A673 (cell line): ENCODE measurements at regions not wholly inside any gene's neighbourhood (a gene's known extent, or its start where the extent isn't known, plus 50 kb on each side); places are given as distances from the start of the nearest gene placed in this dataset.

Experiments used
- BruUV-seq: library from RNA; stranded (reverse); fragments of 400-500 nt; replicated peaks from 2 replicates; lab custom pipeline; 2021; lab: Mats Ljungman, UMichigan
- CTCF ChIA-PET: fragments of 300-600 bp; sonication (Branson Sonifier 250); formaldehyde crosslinking; loops from one replicate; lab custom pipeline; 2022; ENCODE audit warnings: antibody characterized with exemption; lab: Charles Lee
- POLR2A ChIA-PET: fragments of 300-600 bp; sonication (Branson Sonifier 250); formaldehyde crosslinking; loops from one replicate; lab custom pipeline; 2022; ENCODE audit warnings: antibody characterized with exemption; ENCODE audit not compliant: low non-redundant PET; lab: Charles Lee
- DNase-seq: peaks from one replicate; pipeline ENCODE4 v3.0.0-alpha.2; 2015; ENCODE audit warnings: low spot score
- H3K27ac ChIP-seq: fragments of 200-600 bp; sonication (generic); 2 replicates; pipeline ENCODE4 v1.5.1; 2016; ENCODE audit warnings: mixed run types, low read depth, mild to moderate bottlenecking, mixed read lengths, antibody characterized with exemption, low read length; ENCODE audit not compliant: poor library complexity, severe bottlenecking
- H3K27me3 ChIP-seq: fragments of 200-600 bp; sonication (generic); replicated peaks from 2 replicates; pipeline ENCODE4 v1.6.1; 2017; ENCODE audit warnings: mixed run types, low read depth, mild to moderate bottlenecking, mixed read lengths, antibody characterized with exemption, low read length; ENCODE audit not compliant: insufficient read depth, poor library complexity
- H3K36me3 ChIP-seq: fragments of 200-600 bp; sonication (generic); 2 replicates; pipeline ENCODE4 v1.6.1; 2016; ENCODE audit warnings: mixed run types, mild to moderate bottlenecking, mixed read lengths, antibody characterized with exemption, low read length; ENCODE audit not compliant: insufficient read depth, poor library complexity, severe bottlenecking
- H3K4me1 ChIP-seq: fragments of 200-600 bp; sonication (generic); 2 replicates; pipeline ENCODE4 v1.6.1; 2017; ENCODE audit warnings: mixed run types, mild to moderate bottlenecking, mixed read lengths, antibody characterized with exemption, low read length; ENCODE audit not compliant: insufficient read depth, poor library complexity, severe bottlenecking
- H3K4me3 ChIP-seq: fragments of 200-600 bp; sonication (generic); 2 replicates; pipeline ENCODE4 v1.5.1; 2016; ENCODE audit warnings: low read depth, mixed run types, mild to moderate bottlenecking, mixed read lengths, low read length; ENCODE audit not compliant: poor library complexity, severe bottlenecking
- H3K9me3 ChIP-seq: fragments of 200-600 bp; sonication (generic); 2 replicates; pipeline ENCODE4 v1.6.1; 2016; ENCODE audit warnings: mixed run types, low read depth, mild to moderate bottlenecking, mixed read lengths, antibody characterized with exemption, low read length; ENCODE audit not compliant: poor library complexity, severe bottlenecking
- EZH2 ChIP-seq: fragments of 200-600 bp; sonication (generic); IDR thresholded peaks from 2 replicates; pipeline ENCODE4 v1.6.1; 2017; ENCODE audit warnings: borderline replicate concordance, low read depth, mild to moderate bottlenecking, mixed read lengths, antibody characterized with exemption, low read length; ENCODE audit not compliant: poor library complexity, severe bottlenecking
- intact Hi-C: fragments of 100-400 bp; cut with micrococcal nuclease; formaldehyde crosslinking; loops from one replicate; pipeline ENCODE4 v1.10.0; 2022; ENCODE audit not compliant: unreplicated experiment
- TF ChIP-seq, protein P1 (sequence below): fragments of 300-800, 200-600 bp; sonication (generic); conservative IDR thresholded peaks from 2 replicates; pipeline ENCODE4 v1.5.1; 2017; ENCODE audit warnings: low read depth, mild to moderate bottlenecking, antibody characterized with exemption, low read length, moderate library complexity, mixed read lengths

GRCh38 chrX:94932278-94932965 lies 1258.4 kb downstream of the FAM133A start:
- CTCF ChIA-PET = no interaction called here
- no peak for DNase-seq
- intact Hi-C loops = no loop called here
- no peak overlapping the region for H3K4me3 ChIP-seq
- H3K36me3 ChIP-seq = no peaks in the 10 kb centered on the region
- no TSS peak for BruUV-seq
- POLR2A ChIA-PET = no interaction called here
- H3K9me3 ChIP-seq = no peaks in the 10 kb centered on the region
- TF ChIP-seq, protein P1, sequence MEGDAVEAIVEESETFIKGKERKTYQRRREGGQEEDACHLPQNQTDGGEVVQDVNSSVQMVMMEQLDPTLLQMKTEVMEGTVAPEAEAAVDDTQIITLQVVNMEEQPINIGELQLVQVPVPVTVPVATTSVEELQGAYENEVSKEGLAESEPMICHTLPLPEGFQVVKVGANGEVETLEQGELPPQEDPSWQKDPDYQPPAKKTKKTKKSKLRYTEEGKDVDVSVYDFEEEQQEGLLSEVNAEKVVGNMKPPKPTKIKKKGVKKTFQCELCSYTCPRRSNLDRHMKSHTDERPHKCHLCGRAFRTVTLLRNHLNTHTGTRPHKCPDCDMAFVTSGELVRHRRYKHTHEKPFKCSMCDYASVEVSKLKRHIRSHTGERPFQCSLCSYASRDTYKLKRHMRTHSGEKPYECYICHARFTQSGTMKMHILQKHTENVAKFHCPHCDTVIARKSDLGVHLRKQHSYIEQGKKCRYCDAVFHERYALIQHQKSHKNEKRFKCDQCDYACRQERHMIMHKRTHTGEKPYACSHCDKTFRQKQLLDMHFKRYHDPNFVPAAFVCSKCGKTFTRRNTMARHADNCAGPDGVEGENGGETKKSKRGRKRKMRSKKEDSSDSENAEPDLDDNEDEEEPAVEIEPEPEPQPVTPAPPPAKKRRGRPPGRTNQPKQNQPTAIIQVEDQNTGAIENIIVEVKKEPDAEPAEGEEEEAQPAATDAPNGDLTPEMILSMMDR = no peak
- no peak for TF ChIP-seq EZH2
- no peaks in the 10 kb centered on the region for H3K4me1 ChIP-seq
- H3K27ac ChIP-seq = no peak overlapping the region
- H3K27me3 ChIP-seq = no peaks in the 10 kb centered on the region

GRCh38 chrX:94936722-94937121 lies 1262.7 kb downstream of the FAM133A start:
- Histone ChIP-seq H3K27ac (no peak overlapping the region), H3K4me3 (no peak overlapping the region), H3K27me3 (no peaks in the 10 kb centered on the region), H3K36me3 (no peaks in the 10 kb centered on the region), H3K9me3 (peaks cover 9% of the 10 kb centered on the region), H3K4me1 (no peaks in the 10 kb centered on the region)
- ChIA-PET POLR2A (no interaction called here), CTCF (no interaction called here)
- no peak for DNase-seq
- no peak for TF ChIP-seq EZH2
- TF ChIP-seq, protein P1 = no peak
- no TSS peak for BruUV-seq
- intact Hi-C loops = no loop called here

GRCh38 chrX:94937491-94937890 lies 1263.5 kb downstream of the FAM133A start:
- POLR2A ChIA-PET = no interaction called here
- peaks cover 9% of the 10 kb centered on the region for H3K9me3 ChIP-seq
- CTCF ChIA-PET = no interaction called here
- H3K36me3 ChIP-seq = no peaks in the 10 kb centered on the region
- no peaks in the 10 kb centered on the region for H3K27me3 ChIP-seq
- no peak overlapping the region for H3K4me3 ChIP-seq
- no TSS peak for BruUV-seq
- intact Hi-C loops = no loop called here
- H3K27ac ChIP-seq = no peak overlapping the region
- TF ChIP-seq, protein P1 = no peak
- no peak for TF ChIP-seq EZH2
- no peak for DNase-seq
- no peaks in the 10 kb centered on the region for H3K4me1 ChIP-seq
